Suprapubic skin (tissue), 4 donors: ENCODE measurements at regions not wholly inside any gene's neighbourhood (a gene's known extent, or its start where the extent isn't known, plus 50 kb on each side); places are given as distances from the start of the nearest gene placed in this dataset.

Experiments
- CTCF ChIP-seq, 2 donors: fragments of 200-600 bp in 1 of 2; fragments of 450-650 bp in 1 of 2; sonication (generic) in 1 of 2; IDR thresholded peaks; one replicate each; pipeline ENCODE4 v1.5.1; 2016 to 2019; ENCODE audit warnings: antibody characterized with exemption in 2 of 2, mild to moderate bottlenecking in 1 of 2, moderate library complexity in 1 of 2
- EP300 ChIP-seq: sonication (generic); formaldehyde crosslinking; IDR thresholded peaks from one replicate; pipeline ENCODE4 v1.6.1; 2017; ENCODE audit warnings: antibody characterized with exemption
- POLR2A ChIP-seq, 2 donors: fragments of 450-650 bp; IDR thresholded peaks; one replicate each; pipeline ENCODE4 v1.6.1; 2017; ENCODE audit warnings: antibody characterized with exemption in 2 of 2, mild to moderate bottlenecking in 2 of 2, moderate library complexity in 2 of 2
- POLR2AphosphoS5 ChIP-seq, 3 donors: sonication (generic); formaldehyde crosslinking; IDR thresholded peaks; one replicate each; pipeline ENCODE4 v1.6.1; 2017; ENCODE audit warnings: antibody characterized with exemption in 3 of 3

GRCh38 chr4:26008737-26009136, 94.7 kb downstream of the SMIM20 start:
- TF ChIP-seq CTCF (IDR thresholded peaks at IDR 0.05), result no peak
- TF ChIP-seq EP300, result no peak
- TF ChIP-seq POLR2A (IDR thresholded peaks at IDR 0.05), result no peak
- no peak for TF ChIP-seq POLR2AphosphoS5 (IDR thresholded peaks at IDR 0.05)
